ENCODE measurements at regions not wholly inside any gene's neighbourhood (a gene's known extent, or its start where the extent isn't known, plus 50 kb on each side); places are given as distances from the start of the nearest gene placed in this dataset.

DNA sequence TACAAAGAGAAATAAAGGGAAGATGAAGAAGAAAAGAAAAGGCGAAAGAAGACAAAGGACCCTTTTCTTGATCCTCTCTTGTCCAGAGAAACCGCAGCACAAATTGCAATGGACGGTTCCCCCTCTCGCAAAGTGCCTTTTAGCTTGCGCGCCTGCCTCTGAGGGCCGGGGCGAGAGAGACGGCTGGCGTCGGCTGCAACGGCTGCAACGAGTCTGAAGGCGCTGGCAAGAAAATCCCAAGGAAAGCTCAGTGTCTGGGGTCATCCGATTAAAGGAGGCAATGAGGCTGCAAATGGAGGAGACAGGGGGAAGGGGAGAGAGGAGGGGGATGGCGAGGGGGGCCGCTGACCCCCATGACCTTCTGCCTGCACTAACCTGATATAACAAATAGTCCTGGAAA is 671.5 kb downstream of the MED13L start:
- intact Hi-C loops (cut with DNase I): no loop called here
- Histone ChIP-seq H3K9me3 (no peaks in the 10 kb centered on the region), H3K36me3 (no peaks in the 10 kb centered on the region), H3K27ac (no peak overlapping the region), H3K4me1 (no peaks in the 10 kb centered on the region), H3K27me3 (no peaks in the 10 kb centered on the region), H3K4me3 (no peak overlapping the region)
- ATAC-seq (no peak), DNase-seq (no peak)
- 18% methylated on average over 15 of the region's 17 CpGs for WGBS (ENCODE audit: insufficient coverage, low coverage, low lambda C conversion rate, missing lambda C conversion rate)
- TF ChIP-seq, protein P1, sequence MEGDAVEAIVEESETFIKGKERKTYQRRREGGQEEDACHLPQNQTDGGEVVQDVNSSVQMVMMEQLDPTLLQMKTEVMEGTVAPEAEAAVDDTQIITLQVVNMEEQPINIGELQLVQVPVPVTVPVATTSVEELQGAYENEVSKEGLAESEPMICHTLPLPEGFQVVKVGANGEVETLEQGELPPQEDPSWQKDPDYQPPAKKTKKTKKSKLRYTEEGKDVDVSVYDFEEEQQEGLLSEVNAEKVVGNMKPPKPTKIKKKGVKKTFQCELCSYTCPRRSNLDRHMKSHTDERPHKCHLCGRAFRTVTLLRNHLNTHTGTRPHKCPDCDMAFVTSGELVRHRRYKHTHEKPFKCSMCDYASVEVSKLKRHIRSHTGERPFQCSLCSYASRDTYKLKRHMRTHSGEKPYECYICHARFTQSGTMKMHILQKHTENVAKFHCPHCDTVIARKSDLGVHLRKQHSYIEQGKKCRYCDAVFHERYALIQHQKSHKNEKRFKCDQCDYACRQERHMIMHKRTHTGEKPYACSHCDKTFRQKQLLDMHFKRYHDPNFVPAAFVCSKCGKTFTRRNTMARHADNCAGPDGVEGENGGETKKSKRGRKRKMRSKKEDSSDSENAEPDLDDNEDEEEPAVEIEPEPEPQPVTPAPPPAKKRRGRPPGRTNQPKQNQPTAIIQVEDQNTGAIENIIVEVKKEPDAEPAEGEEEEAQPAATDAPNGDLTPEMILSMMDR (IDR thresholded peaks at IDR 0.05): no peak
- no peak for TF ChIP-seq POLR2A (IDR thresholded peaks at IDR 0.05)

DNA sequence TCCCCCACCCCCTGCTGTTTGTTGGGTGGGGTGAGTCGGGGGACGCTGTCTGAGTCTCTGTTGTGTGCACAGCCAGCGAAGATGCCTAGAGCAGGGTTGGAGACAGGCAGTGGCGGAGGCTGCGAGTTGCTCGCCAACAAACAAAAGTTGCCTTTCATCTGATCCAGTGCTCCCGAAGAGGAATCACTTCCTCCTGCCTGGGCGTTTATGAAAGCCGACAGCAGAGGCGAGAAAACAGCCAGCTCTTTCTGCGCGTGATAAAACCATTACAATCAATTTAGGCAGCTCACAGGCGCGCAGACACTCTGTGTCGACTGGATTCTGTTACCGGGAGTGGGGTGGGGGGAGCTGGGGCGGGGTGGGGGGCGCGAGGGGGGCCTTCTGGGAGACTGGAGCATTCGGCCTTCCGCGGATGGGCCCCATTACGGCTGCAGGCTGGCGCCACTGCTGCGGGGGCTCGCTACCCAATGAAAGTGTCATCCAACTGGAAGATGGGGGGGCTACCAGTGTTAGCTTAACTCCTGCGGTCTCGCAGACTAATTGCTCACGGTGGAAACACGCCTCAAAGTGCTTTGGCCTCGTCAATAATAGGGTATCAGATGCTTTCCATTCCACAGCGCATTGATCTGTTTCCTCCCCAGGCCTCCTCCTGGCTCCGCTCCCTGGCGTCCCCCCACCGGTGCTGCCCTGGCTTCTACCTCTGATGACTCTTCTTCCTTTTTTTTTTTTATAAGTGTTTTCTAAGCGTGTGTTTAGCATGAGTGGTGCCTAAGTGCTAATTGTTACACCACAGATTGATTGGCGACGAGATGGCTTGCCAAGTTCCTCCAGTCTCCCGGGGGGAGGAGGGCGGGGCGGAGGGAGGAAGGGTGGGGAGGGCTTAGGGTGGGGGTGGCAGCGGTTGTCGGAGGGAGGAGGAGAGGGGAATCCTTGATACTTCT is 678.4 kb downstream of the MED13L start:
- H3K4me1 ChIP-seq: no peaks in the 10 kb centered on the region
- H3K27ac ChIP-seq: no peak overlapping the region
- no peak for TF ChIP-seq POLR2A (IDR thresholded peaks at IDR 0.05)
- TF ChIP-seq, protein P1 (IDR thresholded peaks at IDR 0.05): no peak
- no peaks in the 10 kb centered on the region for H3K9me3 ChIP-seq
- no peaks in the 10 kb centered on the region for H3K27me3 ChIP-seq
- intact Hi-C loops (cut with DNase I): no loop called here
- H3K4me3 ChIP-seq: no peak overlapping the region
- DNase-seq: no peak
- 15% methylated on average over 24 of the region's 43 CpGs for WGBS (ENCODE audit: insufficient coverage, low coverage, low lambda C conversion rate, missing lambda C conversion rate)
- no peaks in the 10 kb centered on the region for H3K36me3 ChIP-seq
- ATAC-seq: no peak

DNA sequence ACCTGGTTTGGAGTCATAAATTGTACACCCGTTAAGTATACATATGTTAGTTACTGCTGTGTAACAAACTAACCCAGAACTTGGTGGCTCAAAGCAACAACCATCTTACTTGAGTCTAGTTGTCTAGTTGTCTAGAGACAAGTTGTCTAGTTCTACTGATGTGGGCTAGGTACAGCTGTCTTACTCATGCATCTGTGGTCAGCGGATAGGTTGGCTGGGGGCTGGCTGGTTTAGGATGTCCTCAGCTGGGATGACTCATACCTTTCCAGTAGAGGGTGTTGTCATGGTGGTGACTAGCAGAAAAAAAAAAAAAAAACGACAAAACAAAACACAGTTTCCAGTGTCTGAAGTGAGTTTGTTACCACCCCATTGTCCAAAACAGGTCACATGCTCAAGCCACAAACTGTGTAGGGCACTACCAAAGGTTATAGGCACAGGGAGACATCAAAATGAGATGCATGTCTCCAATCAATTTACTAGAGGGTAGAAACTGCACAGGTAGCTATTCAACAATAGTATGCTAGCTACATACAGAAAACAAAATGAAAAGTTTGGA is 680.3 kb downstream of the MED13L start:
- Histone ChIP-seq H3K27me3 (no peaks in the 10 kb centered on the region), H3K9me3 (no peaks in the 10 kb centered on the region), H3K27ac (no peak overlapping the region), H3K36me3 (no peaks in the 10 kb centered on the region), H3K4me3 (no peak overlapping the region), H3K4me1 (no peaks in the 10 kb centered on the region)
- DNase-seq (no peak), ATAC-seq (no peak)
- intact Hi-C loops (cut with DNase I): no loop called here
- TF ChIP-seq POLR2A (IDR thresholded peaks at IDR 0.05): no peak
- TF ChIP-seq, protein P1 (IDR thresholded peaks at IDR 0.05): no peak
- 53% methylated on average over 3 of the region's 3 CpGs for WGBS (ENCODE audit: insufficient coverage, low coverage, low lambda C conversion rate, missing lambda C conversion rate)

DNA sequence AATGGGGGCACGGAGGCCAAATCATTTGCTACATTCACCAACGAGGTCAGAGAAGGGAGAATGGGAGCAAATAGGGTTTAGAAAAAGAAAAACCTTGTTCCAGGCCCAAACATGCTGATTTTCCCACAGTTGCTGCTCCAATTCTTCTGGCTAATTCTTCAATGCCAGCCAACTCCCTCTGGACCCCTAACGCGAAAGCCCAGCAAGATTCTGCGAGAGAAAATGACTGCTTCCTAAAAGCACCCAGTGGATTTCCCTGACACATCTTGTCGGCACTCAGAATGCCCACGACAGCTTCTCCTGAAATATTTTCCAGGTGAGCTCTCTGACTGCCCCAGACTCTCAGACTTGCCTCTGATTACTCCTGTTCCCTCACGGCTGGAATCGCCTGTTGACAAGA is 689.4 kb downstream of the MED13L start:
- WGBS (ENCODE audit: insufficient coverage, low coverage, low lambda C conversion rate, missing lambda C conversion rate): 80% methylated on average over 9 of the region's 9 CpGs
- intact Hi-C loops (cut with DNase I): no loop called here
- no peak for DNase-seq

More for the DNA sequence above, 689.4 kb downstream of the MED13L start:
- Histone ChIP-seq H3K4me3 (no peak overlapping the region), H3K27me3 (no peaks in the 10 kb centered on the region), H3K9me3 (no peaks in the 10 kb centered on the region), H3K36me3 (no peaks in the 10 kb centered on the region), H3K27ac (no peak overlapping the region), H3K4me1 (no peaks in the 10 kb centered on the region)
- no peak for ATAC-seq
- TF ChIP-seq POLR2A (IDR thresholded peaks at IDR 0.05): no peak
- TF ChIP-seq, protein P1 (IDR thresholded peaks at IDR 0.05): no peak
